Activated gamma-delta T cell treated with Interleukin-2 at 50 U/mL for 16 hours (primary cell): ENCODE measurements at regions not wholly inside any gene's neighbourhood (a gene's known extent, or its start where the extent isn't known, plus 50 kb on each side); places are given as distances from the start of the nearest gene placed in this dataset.
"Not testable (repeated sequence)": the region's sequence is repeated elsewhere in the genome, so short reads cannot be mapped to it uniquely, and the experiment has no call there.

ENCODE experiments used
- DNase-seq: peaks from one replicate; pipeline ENCODE4 v3.0.0-alpha.2; 2020

GRCh38 chr12:14032191-14032590, 50.8 kb upstream of the GRIN2B start:
- DNase-seq: not testable (repeated sequence)

DNA sequence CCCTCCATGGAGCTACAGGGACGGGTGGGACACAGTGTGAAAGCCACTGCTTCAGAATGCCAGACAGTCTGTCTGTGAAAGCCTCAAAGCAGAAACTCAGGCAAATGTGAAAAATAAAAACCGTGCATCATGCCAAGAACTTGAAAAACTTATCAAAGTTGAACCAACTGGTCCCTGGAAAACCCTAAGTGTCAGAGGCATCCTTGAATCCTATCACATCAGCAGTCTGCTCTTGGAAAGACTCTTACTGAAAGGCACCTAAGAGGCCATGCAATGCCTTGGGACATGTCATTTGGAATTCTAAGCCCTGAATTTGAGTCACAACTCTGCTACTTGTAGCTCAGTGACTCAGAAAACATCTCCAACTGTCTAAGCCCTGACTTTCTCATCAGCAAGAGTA, 62.4 kb upstream of the GRIN2B start:
- DNase-seq: no peak

DNA sequence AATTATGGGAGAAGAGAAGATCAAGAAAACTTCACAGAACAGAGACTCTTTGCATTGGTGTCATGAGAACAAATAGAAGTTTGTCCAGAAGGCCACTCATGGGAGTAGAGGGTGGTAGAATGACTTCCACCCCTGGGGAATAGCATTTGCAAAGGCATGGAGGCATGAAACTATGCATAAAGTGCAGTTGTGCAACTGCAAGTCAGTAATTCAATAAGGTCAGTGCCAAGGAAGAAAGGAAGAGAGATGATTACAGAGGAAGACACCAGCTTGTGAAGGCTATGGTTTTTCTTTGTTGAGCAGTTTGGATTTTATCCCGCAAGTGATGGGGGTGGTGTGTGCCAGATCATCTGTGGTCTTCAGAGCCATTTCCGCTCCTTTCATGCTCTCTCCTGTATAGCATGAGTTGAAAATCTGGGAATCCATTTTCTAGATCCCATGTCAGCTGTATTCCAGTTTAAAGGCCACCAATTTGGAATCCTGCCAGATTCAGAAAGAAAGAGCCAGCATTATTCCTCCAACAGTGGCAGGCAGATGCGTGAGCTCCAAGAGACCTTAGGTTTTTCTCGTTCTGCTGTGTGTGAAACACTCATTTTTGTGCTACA, 67.6 kb upstream of the GRIN2B start:
- no peak for DNase-seq

GRCh38 chr12:14057895-14058294, 76.5 kb upstream of the GRIN2B start:
- DNase-seq: no peak

- no peak for DNase-seq
Measured at GRCh38 chr12:14058717-14059116, 77.3 kb upstream of the GRIN2B start.

- DNase-seq: no peak
Measured at GRCh38 chr12:14059548-14059947, 78.1 kb upstream of the GRIN2B start.

DNA sequence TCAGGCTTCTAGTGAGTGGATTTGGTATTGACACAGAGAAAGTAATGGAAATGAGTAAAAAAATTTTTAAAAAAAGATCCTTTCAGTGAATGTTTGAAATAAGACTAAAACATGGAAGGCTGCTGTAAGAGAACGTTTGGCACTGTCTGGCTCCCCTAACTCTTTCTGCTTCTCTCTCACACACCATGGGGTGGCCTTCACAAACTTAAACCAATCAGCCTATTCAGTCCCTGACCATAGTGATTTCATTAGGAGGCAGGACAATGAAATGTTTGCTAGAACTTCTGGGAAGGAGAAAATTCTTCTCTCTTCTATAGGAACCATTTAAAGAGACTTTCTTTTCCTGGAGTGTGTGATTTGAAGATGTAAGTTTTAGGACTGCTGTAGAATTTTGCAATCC, 84.2 kb upstream of the GRIN2B start:
- DNase-seq: no peak

GRCh38 chr12:14066021-14066420, 84.6 kb upstream of the GRIN2B start:
- no peak for DNase-seq

DNA sequence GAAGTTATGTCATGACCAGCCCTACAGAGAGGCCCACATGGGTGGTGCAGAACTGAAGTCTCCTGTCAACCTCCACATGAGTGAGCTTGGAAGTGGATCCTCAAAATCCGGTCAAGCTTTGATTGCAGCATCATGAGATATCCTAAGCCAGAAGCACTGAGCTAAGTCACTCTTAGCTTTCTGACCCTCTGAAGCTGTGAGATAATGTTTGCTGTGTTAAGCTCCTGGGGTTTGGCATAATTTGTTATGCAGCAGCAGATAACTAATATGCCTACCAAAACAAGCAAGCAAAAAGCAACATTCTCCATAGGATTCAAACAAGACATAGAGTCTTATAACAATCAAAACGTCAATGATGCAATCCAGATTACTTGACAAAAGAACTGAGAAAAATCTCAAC, 87.6 kb upstream of the GRIN2B start:
- DNase-seq: no peak

- no peak for DNase-seq
Measured at GRCh38 chr12:14071833-14072232, 90.4 kb upstream of the GRIN2B start.

DNA sequence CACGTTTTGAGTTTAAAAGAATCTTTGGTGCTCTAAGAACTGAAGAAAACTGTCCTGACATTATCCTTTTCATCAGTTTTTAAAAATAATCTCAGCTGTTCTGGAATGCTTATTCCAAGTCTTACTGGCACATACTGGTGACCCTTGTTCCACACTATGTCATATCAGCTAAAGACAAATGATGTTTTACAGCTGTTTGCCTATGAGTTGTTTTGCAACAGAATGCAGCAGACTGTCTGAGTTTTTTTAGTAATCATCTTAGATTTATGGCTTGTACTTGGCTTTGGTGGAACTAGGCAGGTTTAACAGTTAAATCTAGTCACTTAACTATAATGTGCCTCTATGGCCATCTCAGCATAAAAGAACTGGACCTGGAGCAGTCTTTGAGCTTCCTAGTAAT, 91.6 kb upstream of the GRIN2B start:
- DNase-seq: no peak

- no peak for DNase-seq
Measured at GRCh38 chr12:14075797-14076393, 94.5 kb upstream of the GRIN2B start.

GRCh38 chr12:14076538-14076937, 95.1 kb upstream of the GRIN2B start:
- DNase-seq: no peak

- DNase-seq: no peak
Measured at GRCh38 chr12:14086838-14087237, 105.4 kb upstream of the GRIN2B start.

- DNase-seq: no peak
Measured at GRCh38 chr12:14099994-14100393, 118.6 kb upstream of the GRIN2B start.

- DNase-seq: not testable (repeated sequence)
Measured at GRCh38 chr12:14101556-14101955, 120.2 kb upstream of the GRIN2B start.

DNA sequence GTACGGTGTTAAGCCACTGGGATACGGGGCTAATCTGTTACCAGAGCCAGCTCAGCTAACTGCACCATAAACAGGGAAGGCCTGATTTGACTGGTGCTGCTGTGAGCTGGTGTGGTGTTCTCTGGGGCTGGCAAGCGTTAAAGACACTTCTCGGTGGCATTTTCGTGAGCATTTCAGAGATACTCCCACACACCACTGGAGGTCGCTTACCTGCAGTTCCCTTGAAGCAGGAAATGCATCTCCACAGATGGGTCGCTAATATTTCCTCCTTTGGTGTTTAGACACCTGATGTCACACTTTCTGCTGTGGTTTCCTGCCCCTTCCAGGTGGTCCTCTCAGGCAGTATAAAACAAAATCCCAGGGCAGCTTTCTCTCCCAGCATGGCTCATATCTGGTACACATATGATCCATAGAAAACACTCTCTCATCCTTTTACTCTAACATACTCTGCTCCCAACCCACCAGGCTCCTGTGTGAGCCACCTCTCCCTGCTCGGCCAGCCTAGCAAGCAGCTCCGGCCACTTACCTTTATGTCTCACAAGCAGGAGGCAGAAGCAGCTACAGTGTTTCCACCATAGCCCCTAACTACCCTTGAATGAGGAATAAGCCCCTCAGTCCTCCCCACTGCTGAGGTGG, 129.9 kb upstream of the GRIN2B start:
- no peak for DNase-seq

- no peak for DNase-seq
Measured at GRCh38 chr12:14113031-14113430, 131.6 kb upstream of the GRIN2B start.

- no peak for DNase-seq
Measured at GRCh38 chr12:14126692-14127091, 145.3 kb upstream of the GRIN2B start.

- DNase-seq: no peak
Measured at GRCh38 chr12:14129611-14130195, 148.3 kb upstream of the GRIN2B start.

DNA sequence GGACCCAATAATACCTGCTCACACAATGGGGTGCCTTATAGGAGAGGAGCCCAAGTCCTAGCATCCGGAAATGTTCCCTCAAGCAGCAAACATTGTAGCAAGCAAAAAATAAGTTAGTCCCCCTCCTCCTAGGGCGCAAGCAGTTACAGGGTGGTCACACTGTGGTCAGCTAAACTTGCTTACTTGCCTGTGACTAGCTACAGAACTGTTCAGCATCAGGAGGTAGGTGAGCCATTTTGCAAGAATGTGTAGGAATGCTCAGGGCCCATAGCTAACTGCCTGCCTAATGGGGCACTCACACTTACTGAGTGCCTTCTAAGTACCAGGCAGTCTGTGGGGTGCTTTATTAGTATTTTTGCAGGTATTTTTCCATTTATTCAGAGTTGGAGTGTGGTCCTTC, 154.6 kb upstream of the GRIN2B start:
- no peak for DNase-seq

GRCh38 chr12:14138495-14138894, 157.1 kb upstream of the GRIN2B start:
- DNase-seq: no peak

GRCh38 chr12:14148489-14149270, 167.3 kb upstream of the GRIN2B start:
- DNase-seq: no peak

DNA sequence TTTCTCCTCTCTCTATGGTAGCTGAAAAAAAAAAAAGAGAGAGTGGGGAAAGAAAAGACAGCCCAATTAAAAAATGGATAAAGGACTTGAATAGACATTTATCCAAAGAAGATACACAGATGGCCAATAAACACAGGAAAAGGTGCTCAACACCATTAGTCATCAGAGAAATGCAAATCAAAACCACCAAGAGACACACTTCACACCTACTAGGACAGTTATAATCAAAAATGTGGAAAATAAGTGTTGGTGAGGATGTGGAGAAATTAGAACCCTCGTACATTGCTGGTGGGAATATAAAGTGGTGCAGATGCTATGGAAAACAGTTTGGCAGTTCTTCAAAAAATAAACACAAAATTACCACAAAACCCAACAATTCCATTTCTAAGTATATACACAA, 172.4 kb upstream of the GRIN2B start:
- DNase-seq: no peak
